Mammary epithelial cell (primary cell): ENCODE measurements at regions not wholly inside any gene's neighbourhood (a gene's known extent, or its start where the extent isn't known, plus 50 kb on each side); places are given as distances from the start of the nearest gene placed in this dataset.

ENCODE experiments used
- CTCF ChIP-seq, 2 donors: IDR thresholded peaks in 1 of 2; conservative IDR thresholded peaks in 1 of 2; 2 replicates each; pipeline ENCODE4 v1.5.1; 2011 to 2012; ENCODE audit warnings: inconsistent platforms in 2 of 2, low read length in 2 of 2, mild to moderate bottlenecking in 2 of 2, control low read depth in 1 of 2, low read depth in 1 of 2; ENCODE audit not compliant: insufficient read depth in 1 of 2; ENCODE audit errors: extremely low read depth in 1 of 2
- EZH2 ChIP-seq: IDR thresholded peaks from 2 replicates; pipeline ENCODE4 v1.6.1; 2012; ENCODE audit warnings: low read length, inconsistent platforms, borderline replicate concordance

DNA sequence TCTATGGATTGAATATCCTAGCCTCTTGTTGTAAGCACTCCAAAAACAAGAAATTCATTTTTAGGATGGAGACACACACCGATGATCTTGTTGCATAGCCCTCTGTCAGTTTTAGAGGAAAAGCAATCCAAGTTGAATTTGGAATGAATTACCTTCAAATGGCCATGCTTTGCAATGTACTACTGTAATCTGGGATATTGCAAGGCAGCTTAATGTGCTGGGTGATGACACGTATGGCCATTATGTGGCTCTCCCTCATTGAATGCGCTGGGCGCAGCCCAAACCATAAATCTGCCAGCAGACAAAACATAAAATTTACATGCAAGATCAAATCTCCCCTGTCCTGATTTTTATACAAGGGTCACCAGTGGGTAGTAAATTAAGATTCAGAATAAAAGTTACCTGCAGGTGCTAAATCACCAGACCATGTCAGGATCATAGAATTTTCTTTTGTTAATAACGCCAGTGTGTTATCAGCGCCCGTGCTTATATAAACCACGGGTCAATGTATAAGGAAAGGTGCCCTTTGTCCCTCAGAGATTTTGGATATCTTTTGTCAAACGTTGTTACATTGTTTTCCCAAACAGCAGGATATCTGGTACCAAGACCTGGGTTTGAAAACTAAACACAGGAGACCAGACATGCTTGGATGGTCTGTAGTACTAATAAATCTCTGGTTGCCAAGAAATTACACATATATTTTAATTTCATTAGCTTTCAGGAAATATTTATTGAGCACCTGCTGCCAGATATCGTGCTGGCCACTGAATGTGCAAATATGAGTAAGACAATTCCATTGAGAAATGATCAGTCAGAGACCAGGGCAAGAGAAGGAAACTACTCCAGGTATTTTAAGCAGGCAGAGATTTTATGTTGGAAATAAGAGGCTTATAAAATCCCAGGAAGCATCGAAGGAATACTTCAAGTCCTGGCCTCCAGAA is 237.1 kb downstream of the EBLN2 start:
- TF ChIP-seq CTCF (conservative IDR thresholded peaks at IDR 0.05 in 1 of 2, IDR thresholded peaks at IDR 0.05 in 1 of 2; ENCODE audit: extremely low read depth in 1 of 2, insufficient read depth in 1 of 2, low read depth in 1 of 2, low read length in 2 of 2) (no peak), EZH2 (no peak)
